SW 1271 (cell line): ENCODE measurements at regions not wholly inside any gene's neighbourhood (a gene's known extent, or its start where the extent isn't known, plus 50 kb on each side); places are given as distances from the start of the nearest gene placed in this dataset.

Source experiments
- DNase-seq, 2 experiments: peaks; one replicate each; lab custom pipeline; 2025; lab: John Stamatoyannopoulos, UW

DNA sequence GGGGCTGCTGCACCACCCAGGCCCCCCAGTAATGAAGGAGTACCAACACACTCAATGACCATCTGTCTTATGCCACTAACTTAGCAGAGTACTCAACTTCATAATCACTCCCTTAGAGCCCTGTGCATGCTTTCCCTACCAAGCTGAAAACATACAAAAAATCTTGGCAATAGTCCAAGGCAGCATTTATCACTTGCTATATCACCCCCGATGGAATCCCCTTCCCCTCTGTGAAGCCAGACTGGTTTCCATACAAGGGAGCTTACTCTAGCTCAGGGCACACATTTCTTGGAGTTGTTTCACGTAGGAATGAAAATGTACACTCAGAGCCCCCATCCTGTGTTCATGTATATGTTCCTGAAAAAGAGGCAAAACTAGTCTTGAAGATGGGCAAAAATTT lies 301.3 kb upstream of the TENM4 start:
- DNase-seq: no peak

- DNase-seq: no peak
Observed at GRCh38 chr11:79739591-79739990, 298.8 kb upstream of the TENM4 start.

GRCh38 chr11:79727221-79727620 lies 286.4 kb upstream of the TENM4 start:
- DNase-seq: no peak

GRCh38 chr11:79720115-79720514 lies 279.3 kb upstream of the TENM4 start:
- DNase-seq: no peak

GRCh38 chr11:79708319-79708932 lies 267.6 kb upstream of the TENM4 start:
- DNase-seq: peak in 1 of 2 experiments; percentile 16

DNA sequence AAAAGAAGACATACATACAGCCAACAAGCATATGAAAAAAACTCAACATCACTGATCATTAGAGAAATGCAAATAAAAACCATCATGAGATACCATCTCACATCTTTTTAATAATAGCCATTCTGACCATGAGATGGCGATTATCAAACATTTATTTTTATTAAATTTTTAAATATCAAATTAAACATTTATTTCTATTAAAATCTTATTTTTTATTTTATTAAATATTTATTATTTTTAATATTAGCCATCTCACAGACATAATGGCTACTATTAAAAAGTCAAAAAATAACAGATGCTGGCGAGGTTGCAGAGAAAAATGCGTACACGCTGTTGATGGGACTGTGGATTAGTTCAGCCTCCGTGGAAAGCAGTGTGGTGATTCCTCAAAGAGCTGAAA lies 264.8 kb upstream of the TENM4 start:
- DNase-seq: no peak

DNA sequence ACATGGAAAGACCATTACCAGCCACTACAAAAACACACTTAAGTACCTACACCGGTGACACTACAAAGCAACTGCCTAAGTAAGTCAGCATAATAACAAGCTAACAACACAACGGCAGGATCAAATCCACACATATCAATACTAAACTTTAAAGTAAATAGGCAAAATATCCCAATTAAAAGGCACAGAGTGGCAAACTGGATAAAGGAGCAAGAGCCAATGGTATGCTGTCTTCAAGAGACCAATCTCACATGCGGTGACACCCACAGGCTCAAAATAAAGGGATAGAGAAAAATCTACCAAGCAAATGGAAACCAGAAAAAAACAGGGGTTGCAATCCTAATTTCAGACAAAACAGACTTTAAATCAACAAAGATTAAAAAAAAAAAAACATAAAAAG lies 261.5 kb upstream of the TENM4 start:
- no peak for DNase-seq

DNA sequence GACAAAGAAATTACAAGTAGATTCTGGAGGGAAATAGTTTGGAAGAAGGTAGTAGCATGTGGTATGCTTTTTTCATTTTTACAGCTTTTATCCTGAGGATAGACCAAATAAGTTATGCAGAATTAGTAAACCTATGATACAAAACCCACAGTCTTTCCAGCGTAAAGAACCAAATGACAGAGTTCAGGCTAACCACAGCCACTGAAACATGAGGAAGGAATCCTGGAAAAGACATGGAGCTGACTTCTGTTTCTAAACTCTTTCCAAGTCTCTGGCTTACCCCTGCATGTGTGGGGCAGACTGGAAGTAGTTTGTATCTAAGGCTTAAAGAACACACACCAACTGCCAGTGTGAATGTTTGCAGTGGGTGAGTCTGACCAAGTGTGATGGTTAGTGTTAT lies 258.4 kb upstream of the TENM4 start:
- no peak for DNase-seq

DNA sequence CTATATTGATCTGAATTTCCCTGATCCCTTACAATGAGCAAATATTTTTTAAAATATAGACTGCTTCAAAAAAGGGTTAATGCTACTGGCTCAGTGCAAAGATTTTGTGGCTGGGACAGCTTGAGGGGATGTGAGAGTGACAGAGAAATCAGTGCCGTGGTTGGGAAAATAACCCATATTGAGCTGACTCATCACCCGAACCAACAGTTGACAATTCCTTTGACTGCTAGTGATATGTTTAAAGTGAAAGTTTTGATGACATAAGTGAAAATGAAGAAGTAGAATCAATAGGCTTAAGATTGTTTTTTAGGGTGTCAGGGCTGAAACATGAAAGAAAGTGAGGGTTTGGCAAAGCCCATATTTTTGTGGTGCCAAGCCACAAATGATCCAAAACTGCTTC lies 257.1 kb upstream of the TENM4 start:
- no peak for DNase-seq

- no peak for DNase-seq
Observed at GRCh38 chr11:79694368-79694767, 253.5 kb upstream of the TENM4 start.

- DNase-seq: no peak
Observed at GRCh38 chr11:79691445-79691844, 250.6 kb upstream of the TENM4 start.

DNA sequence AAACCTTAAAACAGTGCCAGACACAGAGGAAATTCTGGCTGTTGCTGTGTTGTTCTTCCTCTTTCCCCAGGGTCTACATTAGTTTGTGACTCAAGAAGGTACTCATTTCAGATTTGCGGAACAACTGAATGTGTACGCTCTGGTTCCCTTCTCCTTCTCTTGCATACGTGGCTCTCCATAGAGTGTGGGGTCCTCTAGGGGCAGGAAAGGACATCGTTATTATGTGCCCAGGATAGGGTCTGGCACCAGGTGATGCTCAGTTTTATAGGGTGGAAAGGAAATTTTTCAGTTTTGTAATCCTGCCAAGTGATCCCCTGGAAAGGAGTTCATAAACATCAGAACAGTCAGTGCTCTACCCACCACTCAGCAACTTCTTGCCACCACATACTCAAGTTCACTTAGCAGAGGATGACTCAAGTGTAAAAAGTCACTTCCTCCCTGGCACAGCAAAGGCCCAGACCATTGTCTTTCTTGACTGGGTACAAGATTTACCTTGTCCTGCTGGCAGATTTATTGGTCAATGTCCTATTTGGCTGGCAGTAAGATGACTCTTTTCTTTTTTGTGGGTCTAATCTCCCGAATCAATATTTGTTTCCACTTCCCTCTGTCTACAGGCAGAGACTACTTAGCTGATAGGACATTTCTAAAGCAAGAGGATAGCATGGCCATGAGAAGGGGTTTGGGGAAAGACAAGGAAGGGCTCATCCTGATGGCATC lies 246.0 kb upstream of the TENM4 start:
- no peak for DNase-seq

GRCh38 chr11:79683930-79684329 lies 243.1 kb upstream of the TENM4 start:
- DNase-seq: no peak

- DNase-seq: no peak
Observed at GRCh38 chr11:79678780-79679452, 238.1 kb upstream of the TENM4 start.

DNA sequence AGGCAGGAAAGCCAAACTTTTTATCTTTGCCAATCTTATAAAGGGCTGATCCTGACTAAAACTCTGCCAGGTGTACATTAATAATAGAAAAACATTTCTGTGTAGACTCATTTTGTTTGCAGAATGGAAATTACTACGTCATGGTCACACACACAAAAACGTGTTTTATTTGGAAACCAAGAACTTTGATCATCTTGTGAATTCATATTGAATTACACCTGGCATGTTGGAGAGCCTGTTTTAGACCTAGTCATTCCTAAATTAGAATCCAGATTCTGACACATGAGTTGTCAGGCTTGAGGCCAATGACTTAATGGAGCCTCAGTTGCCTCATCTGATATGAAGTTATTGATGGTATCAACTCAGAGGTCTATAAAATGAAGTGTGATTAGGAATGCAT lies 235.6 kb upstream of the TENM4 start:
- DNase-seq: no peak

GRCh38 chr11:79675081-79675480 lies 234.3 kb upstream of the TENM4 start:
- DNase-seq: no peak

DNA sequence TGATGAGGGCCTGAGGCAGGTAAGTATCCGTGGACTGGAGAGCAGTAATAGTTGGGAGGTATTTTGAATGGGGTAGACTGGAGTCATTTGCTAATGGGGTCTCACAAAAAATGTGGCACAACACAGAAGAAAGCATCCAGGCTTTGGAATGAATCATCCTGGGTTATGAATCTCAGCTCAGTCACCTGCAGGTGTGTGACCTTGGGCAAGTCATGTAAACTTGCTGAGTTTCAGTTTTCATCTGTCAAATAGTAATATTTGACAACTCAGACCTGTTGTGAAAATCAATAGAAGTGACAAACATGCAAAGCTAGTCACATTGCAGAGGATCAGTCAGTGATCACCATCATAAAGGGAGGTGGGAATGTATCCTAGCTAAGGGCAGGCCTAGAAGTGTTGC lies 232.0 kb upstream of the TENM4 start:
- no peak for DNase-seq

DNA sequence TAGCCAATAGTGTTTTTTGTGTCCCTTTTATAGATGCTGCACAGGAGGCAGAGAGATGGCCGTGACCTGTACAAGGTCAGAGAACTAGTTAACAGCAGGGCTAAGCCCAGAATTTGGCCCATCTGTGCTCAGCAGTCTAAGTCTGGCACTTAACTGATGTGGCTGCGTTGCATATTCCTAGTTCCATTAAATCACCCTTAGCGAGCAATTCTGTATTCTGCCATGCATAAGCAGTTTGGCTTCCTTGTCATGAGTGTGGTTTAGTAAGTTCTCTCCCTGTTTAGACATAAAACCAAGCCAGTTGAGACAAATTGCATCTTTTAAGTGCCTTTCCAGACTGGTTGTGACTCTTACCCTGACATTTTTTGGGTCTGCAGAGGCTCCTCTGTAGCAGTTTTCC lies 230.6 kb upstream of the TENM4 start:
- DNase-seq: no peak

GRCh38 chr11:79670882-79671281 lies 230.1 kb upstream of the TENM4 start:
- no peak for DNase-seq

GRCh38 chr11:79668575-79668974 lies 227.7 kb upstream of the TENM4 start:
- DNase-seq: no peak

DNA sequence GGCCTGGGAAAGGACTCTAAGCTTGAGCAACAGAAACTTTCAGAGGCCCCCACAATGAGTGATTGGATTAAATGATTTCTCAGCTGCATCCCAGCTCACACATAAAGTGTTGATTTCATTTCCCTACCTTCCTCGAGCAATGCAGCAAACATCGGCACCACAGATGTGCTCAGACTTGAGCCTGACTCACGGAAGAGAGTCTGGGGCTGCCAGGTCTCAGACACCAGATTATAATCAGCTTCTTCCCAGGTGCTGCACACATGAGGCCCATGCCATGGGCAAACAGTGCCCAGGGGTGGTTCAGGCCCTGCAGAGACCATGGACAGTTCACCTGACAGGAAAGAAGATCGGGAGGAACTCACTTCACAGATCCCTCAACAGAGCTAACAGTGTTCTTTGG lies 226.6 kb upstream of the TENM4 start:
- no peak for DNase-seq

GRCh38 chr11:79663017-79663416 lies 222.2 kb upstream of the TENM4 start:
- DNase-seq: no peak

DNA sequence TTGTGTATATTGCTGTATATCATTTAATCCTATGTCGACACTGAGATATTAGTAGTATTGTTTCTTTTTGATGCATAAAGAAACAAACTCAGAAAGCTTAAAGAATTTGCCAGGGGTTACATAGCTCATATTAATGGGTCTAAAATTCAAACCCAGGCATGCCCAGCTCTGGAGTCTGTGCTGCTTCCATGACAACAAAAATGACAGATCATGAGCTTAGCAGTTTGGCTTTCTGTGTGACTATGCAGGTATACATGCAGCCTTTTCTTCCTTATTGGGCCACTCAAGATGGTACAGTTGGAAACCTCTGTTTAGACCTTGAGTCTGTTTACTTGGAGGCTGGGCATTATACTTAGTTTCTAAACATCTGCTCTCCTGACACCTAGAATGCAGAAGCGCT lies 220.5 kb upstream of the TENM4 start:
- DNase-seq: no peak
